Femur (tissue), 1 donor: ENCODE measurements at regions not wholly inside any gene's neighbourhood (a gene's known extent, or its start where the extent isn't known, plus 50 kb on each side); places are given as distances from the start of the nearest gene placed in this dataset.
"Not testable (repeated sequence)": the region's sequence is repeated elsewhere in the genome, so short reads cannot be mapped to it uniquely, and the experiment has no call there.

ENCODE experiments used
- DNase-seq: peaks from one replicate; pipeline ENCODE4 v3.0.0-alpha.2; 2017

DNA sequence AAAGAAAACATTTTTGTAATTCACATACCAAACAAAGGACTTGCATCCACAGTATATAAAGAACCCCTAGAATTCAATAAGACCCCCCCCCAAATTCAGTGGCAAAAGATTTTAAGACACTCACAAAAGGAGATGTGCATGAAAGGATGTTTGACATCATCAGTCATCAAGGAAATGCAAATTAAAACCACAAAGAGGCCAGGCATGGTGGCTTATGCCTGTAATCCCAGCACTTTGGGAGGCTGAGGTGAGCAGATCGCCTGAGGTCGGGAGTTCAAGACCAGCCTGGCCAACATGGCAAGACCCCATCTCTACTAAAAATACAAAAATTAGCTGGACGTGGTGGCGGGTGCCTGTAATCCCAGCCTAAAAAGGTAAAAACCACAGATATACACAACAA lies 61.3 kb downstream of the AIPL1 start:
- DNase-seq, result not testable (repeated sequence)

DNA sequence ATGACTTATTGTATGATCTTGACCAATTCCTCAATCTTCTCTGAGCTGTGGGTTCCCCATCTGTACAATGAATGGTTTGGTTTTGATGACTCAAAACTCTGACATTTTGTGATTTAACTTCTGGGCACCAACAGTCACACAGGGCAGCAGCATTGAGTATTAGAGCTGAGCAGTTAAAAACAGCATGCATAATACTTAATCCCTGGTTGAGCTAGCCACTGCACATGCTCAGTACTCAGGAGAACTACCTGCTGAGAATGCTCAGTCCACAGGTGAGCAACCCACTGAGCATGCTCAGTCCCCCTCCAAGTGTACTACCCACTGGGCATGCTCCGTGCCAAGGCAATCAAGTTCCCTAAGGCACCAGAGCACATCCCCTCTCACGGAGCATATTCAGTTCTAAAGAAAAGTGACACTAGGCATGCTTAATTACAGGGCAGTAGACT lies 68.7 kb downstream of the AIPL1 start:
- no peak for DNase-seq

DNA sequence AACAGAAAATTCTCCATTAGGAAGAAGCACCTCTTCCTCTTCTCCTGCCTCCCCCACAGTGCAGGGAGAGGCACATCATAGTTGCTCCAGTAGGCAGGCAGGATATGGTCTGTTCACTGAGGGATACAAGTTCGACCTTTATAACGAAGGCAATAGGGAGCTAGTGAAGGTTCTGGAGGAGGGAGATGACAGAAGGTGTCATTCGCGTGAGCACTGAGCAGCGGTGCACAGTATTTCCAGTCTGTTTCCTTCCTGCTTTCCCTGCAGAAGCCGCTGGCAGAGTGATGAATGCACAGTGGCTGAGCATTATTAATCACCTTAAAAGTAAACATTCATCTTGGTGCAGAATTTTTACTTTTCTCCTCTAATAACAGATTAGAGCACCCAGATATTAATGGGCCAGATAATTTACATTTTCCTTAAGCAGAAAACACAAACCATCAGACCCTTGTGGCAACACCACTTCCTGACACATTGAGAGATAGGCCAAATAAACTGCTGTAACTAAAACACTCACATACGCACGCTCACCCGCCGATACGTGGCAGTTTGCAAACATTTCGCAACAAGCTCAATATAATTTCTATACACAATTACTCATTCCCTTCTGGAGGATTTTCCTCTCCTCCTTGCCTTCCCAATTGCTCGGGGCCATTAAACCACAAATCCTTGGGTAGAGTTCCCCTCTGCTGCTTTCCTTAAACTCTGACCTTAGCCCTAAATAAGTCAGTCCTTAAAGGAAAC lies 69.5 kb downstream of the AIPL1 start:
- DNase-seq, result no peak

GRCh38 chr17:6361733-6362132 lies 73.2 kb downstream of the AIPL1 start:
- no peak for DNase-seq

DNA sequence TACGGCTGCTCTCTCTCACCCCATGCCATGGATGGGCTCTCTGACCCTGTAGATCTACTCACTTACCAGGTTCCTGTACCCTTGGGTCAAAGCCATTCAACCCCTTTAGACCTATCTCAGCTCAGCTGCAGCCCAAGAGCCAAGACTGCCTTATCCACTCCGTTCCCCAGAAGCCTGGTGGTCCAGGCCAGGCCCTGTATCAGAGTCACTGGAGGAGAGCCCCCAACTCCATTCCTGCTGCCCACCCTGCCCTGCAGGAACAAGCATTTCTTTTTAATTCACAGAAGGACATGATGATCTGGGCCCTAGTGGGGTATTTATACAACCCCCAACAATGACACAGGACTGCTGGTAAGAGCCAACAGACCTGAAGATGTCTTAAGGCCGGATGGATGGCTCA lies 76.8 kb downstream of the AIPL1 start:
- DNase-seq, result no peak

GRCh38 chr17:6356562-6356961 lies 78.4 kb downstream of the AIPL1 start:
- DNase-seq, result no peak

DNA sequence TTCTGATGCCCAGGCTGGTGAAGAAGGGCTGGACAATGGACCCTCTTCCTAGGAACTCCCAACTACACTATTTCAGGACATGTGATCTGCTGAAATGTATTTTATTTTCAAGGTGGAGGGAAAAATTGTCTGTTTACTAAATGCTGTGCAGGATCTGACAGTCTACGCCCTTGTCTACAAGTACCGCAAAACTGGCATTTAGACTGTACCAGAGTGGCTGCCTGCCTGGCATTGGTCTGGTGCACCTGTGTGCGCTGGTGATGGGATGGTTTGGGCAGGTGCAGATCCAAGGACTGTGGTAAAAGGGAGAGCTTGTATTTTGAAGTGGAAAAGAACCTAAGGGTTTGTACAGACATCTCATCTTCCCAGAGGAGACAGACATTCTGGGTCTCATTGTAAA lies 79.7 kb downstream of the AIPL1 start:
- no peak for DNase-seq

GRCh38 chr17:6352801-6353560 lies 81.9 kb downstream of the AIPL1 start:
- no peak for DNase-seq

DNA sequence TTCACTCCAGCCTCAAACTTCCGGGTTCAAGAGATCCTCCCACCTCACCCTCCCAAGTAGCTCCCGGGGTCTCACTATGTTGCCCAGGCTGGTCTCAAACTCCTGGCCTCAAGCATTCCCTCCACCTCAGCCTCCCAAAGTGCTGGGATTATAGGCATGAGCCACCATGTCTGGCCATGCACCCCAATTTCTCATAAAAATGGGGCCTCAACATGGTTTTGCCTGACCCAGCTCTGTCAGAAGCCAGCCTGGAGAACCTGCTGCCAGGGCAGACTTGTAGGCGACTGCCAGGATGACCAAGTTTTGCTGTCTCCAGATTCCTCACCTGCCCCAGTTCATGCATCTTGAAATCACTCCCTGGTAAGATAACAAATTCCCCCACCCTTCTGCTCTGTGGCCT lies 82.9 kb downstream of the AIPL1 start:
- no peak for DNase-seq

GRCh38 chr17:6350806-6351205 lies 84.1 kb downstream of the AIPL1 start:
- DNase-seq, result no peak

- peak; percentile 28 for DNase-seq
Observed at GRCh38 chr17:6348891-6349290, 86.0 kb downstream of the AIPL1 start.

DNA sequence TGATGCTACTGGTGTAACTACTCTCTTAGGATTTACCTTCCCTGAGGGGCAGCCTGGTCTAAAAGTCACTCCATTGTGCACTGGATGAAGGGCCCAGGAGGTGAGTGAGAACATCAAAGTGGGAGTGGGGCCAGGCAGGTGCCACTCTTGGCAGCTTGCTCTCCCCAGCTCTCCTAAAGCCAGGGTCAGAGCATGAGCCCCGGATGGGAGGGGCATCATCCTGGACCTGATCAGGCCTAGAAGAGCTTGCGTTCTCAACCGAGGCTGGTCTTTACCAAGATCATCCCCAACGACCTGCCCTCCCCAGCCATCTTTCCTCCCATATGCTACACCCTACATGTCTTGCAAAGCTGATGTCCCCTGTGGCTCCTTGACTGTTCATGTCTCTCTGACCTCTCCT lies 87.1 kb downstream of the AIPL1 start:
- no peak for DNase-seq

DNA sequence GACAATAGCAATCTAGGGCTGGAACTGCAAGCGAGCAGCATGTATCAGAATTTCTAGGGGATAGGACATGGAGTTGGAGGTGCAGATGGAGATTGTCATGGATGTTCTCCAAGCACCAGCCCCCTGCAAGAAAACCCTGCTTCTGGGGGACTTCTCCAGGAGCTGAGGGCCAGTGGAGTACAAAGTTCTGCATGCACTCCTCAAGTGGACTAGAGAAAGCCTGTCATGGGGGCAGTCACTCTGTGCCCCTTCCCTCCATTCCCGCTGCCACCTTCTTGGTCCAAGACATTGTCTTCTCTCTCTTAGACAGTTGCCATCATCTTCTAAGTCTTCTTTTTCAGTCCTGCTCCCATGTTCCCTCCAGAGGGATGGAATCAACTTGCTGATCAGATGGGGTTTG lies 87.9 kb downstream of the AIPL1 start:
- no peak for DNase-seq

GRCh38 chr17:6346156-6346786 lies 88.7 kb downstream of the AIPL1 start:
- no peak for DNase-seq

DNA sequence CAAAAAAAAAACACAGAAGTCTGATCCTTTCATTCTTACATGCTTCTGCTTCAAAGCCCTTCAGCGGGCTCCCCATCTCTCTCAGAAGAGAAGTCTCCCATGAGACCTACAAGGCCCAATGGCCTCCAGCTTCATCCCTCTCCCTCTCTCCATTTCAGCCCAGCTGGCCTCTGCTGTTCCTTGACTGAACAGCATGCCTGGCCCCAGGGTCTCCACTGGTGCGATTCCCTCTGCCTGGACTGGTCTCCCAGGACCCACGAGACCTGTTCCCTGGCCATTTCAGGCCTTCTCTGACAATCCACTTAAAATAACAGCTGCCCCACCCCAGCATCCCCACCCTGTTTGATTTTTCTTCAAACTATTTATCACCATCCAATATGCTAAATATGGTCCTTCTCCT lies 91.2 kb downstream of the AIPL1 start:
- no peak for DNase-seq

DNA sequence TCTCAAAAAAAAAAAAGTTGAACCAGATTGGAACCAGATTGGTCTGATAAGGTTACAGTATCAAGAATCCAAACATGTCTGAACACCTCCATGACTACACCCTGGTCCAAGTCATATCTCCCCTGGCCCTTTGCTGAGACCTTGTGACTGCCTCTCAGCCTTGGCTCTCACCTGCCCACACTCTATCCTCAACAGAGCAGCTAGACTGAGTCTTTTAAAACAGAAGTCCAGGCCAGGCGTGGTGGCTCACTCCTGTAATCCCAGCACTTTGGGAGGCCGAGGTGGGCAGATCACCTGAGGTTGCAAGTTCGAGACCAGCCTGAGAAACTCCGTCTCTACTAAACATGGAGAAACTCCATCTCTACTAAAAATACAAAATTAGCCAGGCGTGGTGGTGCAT lies 91.7 kb downstream of the AIPL1 start:
- no peak for DNase-seq

- no peak for DNase-seq
Observed at GRCh38 chr17:6340708-6341107, 94.2 kb downstream of the AIPL1 start.

DNA sequence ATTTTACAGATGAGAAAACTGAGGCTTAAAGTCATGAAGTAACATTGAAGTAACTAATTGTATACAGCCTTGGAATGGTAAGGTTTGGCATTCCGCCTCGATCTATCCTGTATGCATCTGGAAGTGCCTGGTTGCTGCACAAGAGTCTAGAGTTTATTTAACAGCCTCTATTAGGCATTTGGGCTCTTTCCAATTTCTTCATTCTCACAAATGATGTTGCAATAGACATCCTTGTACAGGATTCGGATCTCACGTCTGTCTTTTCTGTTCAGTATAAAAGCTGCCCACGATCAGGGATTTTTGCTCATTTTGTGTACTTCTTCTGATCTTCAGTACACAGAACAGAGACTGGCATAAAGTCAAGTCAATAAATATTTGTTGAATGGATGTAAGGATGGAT lies 100.5 kb downstream of the AIPL1 start:
- DNase-seq, result no peak

DNA sequence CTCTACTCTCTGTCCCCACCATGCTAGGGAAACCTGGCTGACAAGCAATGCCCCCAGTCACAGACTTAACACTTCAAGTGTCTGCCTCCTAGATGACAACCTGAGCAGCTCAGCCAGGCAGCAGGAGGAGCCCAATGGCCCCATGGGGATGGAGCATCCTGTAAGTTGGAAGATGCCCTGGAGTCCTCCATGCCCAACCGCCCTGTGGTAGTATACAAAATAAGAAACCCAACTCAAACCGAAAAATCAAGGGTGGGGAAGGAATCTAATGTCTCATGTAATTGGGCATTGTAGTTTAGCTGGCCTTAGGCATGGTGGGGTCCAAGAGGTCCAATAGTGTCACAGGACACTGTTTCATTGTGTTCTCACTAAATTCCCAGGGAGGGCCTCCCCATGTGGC lies 104.0 kb downstream of the AIPL1 start:
- no peak for DNase-seq

DNA sequence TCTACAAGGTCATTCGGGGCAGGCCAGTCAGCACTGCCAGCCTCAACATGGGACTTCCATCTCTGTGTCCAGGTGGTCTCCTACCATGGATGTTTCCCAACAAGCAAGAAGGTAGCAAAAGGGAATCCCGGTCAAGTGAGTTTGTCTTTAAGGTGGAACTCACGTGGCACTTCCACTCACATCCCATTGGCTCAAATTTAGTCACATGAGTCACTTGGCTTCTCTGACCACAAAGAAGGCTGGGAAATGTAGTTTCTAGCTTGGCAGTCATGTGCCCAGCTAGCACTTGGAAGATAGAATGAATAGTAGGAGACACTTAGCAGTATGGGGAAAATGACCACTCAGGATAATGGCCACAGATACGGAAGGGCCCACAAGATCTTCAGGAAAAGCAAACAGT lies 106.6 kb downstream of the AIPL1 start:
- no peak for DNase-seq

DNA sequence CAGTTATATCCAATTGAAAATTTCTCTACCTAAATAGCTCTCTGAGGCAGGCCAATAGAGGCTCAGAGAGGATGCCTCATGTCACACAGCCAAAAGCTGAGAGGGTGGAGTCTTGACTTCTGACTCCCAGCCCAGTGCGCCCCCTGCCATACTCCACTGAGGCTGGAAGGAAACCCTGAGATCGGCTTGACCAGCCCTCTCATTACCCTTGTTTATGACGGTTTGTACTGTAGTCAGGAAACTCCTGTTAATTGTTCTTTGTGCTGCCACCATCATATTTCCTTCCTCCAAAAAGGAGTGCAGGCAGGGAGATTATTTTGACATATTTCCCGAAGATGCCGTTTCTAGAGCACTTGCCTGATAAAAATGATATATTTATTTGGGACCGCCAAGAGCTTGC lies 107.9 kb downstream of the AIPL1 start:
- no peak for DNase-seq

GRCh38 chr17:6326483-6326882 lies 108.4 kb downstream of the AIPL1 start:
- no peak for DNase-seq

DNA sequence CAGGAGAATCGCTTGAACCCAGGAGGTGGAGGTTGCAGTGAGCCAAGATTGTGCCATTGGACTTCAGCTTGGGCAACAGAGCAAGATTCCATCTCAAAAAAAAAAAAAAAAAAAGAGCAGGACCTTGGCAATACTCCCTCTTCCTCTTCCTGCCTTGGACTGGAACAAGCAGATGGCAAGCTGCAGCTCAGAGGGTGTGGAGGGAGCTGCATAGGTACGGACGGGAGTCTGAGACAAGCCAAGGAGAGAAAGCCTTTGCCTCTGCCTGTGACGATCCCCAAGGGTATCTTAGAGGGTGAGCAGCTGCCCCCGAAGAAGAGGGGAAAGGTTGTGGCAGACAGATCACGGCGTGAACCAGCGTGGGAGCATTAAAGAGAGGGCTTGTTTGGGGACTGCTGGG lies 109.2 kb downstream of the AIPL1 start:
- no peak for DNase-seq

- DNase-seq, result no peak
Observed at GRCh38 chr17:6325051-6325450, 109.9 kb downstream of the AIPL1 start.
